Stimulated activated CD4-positive, alpha-beta T cell treated with anti-CD3 and anti-CD28 coated beads, TNF-alpha, amount 100 ng/mL, for 24 hours (primary cell): ENCODE measurements at regions not wholly inside any gene's neighbourhood (a gene's known extent, or its start where the extent isn't known, plus 50 kb on each side); places are given as distances from the start of the nearest gene placed in this dataset.
A peak's percentile ranks its signal among the peaks of the same experiment; 100 is the strongest.

Source experiments
- DNase-seq, 3 experiments: peaks; one replicate each; pipeline ENCODE4 v3.0.0-alpha.2; 2020; ENCODE audit warnings: low read depth in 3 of 3

DNA sequence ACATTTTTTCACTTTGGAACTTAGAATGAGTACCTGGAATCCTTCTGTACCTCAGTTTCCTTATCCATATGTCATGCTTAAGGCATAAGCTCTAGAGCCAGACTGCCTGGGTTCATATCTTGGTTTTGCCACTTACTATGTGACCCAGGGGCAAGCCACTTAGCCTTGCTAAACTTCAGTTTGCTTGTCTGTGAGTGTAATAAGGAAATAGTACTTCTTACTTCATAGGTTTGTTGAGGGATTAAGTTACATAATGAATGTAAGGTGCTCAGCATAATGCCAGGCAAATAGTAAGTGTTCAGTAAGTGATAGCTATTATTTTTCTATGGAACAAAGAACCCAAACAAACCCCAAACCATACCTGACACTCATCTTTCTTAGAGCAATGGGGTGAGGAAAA is 225.1 kb downstream of the BCAT1 start:
- no peak for DNase-seq

DNA sequence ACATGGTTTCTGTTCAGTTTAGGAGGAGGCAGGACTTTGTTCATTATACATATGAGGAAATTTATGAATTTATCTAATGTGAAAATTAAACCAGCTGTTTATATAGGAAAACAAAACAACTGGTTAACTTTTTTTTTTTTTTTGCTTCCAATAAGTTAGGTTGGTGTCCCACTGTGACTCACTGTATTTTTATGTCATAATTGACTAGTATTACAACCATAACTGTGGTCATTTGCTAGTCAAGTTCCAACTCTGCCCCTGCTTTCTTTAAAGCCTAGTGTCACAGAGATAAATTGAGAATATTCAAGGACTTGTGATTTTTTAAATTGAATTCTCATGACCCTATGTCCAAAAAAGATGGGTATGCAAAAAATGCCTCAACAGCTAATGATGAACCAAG is 227.7 kb downstream of the BCAT1 start:
- no peak for DNase-seq

- DNase-seq, result peak in 1 of 3 experiments; percentile 32
Measured at GRCh38 chr12:24719293-24719721, 229.6 kb downstream of the BCAT1 start.

DNA sequence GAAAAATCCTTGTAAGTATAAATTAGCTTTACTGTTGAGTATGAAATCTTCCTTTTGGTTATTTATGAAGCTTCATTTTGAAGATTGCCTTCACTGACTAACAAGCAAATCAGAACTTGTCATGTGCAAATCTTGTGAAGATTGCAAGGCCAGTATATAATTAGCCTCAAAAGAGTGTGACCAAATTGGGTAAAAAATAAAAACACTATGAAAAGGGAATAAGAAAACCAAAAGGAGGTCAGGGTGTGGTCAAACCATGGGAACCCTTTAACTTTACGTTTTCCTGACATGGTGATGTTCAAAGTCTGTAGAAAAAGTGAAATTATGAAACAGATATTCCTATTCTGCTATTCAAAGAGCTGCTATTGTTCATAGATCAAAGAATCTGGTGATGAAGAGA is 230.3 kb downstream of the BCAT1 start:
- no peak for DNase-seq

DNA sequence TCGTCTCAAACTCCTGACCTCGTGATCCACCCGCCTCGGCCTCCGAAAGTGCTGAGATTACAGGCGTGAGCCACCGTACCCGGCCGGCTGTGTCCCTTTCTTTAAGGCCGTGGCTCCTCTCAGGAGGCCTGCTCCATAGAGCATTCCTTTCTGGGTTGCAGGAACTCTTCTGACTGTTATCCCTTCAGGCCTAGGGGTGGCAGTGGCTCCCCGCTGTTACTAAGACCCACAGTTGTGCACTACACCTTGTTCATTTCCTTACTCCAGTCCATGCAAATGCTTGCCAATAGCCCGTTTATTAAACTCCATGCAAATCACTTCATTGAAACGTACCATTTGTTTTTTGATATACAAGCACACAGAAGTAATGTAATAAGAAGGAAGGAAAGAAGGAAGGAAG is 234.7 kb downstream of the BCAT1 start:
- DNase-seq, result no peak

DNA sequence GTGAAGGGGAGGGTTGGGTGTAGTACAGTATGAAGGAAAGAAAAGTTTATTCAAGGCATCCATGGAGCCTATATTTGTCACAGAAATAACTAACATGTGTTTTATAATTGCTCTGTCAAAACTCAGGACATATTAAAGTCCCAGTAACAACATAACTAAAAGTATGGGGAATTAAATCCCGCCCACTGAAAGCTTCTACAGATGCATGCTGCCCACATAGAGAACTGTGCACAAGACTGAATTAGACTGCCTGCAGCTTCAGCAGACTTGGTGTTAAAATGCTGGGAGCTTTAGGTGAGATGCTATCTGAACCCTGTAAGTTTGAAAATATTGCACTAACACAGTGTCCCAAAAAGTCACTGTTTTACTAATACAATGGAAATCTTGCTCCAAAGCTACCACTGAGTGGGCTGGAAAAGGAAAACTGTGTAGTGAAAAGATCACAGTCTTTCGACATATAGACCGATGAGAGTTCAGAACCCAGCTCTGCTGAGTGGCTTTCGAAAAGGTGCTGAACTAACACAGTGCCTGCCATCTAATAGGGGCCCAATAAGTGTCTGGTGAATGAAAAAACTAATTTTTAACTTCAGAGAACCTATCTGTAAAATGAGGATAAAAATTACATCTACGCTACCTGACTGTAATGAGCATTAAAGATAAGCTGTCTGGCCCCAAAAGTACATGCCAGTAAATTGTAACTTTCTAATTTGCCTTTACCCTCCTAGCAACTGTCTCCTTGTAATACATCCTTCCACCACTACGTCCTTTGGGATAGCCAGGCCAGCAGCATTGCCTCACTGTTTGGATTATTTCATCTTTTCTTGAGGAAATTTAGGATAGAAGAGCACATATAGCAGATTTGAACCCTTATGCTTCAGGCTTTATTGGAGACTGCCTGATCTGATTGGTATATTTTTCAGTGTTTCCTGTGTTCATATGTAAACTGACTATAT is 237.6 kb downstream of the BCAT1 start:
- no peak for DNase-seq

DNA sequence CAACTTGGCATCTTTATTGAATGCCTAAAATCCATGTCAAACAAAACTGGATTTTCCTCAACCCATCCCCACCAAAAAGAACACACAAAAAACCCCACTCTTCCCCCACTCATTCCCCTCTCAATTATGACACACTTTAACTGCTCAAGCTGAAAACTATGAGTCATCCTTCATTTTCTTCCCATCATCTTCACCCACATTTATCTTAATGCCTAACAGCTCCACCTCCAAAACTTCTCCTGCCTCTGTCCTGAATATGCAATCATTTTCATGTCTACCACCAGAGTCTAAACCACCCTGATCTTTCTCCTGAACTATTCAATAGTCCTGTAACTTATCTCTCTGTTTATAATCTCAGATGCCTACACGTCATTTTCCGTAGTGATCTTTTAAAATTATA is 239.7 kb downstream of the BCAT1 start:
- DNase-seq, result no peak

- DNase-seq, result no peak
Measured at GRCh38 chr12:24708718-24709117, 240.2 kb downstream of the BCAT1 start.

DNA sequence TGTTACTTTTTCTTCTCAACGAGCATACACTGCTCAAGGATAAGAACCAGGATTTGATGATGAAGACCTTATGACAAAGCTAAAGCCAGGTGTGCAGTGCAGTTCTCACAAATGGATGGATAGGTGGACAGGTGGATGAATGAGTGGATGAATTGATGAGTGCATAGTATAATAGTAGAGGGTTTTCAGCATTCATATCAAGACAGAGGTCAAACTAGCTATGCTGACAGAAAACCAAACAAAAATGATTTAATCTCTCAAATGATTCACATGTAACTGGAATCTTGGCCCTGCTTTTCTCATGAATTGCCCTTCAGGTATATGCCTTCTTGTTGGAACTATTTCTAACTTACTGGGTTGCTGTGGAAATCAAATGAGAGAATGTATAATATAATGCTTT is 240.9 kb downstream of the BCAT1 start:
- DNase-seq, result no peak

- DNase-seq, result no peak
Measured at GRCh38 chr12:24707334-24707733, 241.6 kb downstream of the BCAT1 start.

DNA sequence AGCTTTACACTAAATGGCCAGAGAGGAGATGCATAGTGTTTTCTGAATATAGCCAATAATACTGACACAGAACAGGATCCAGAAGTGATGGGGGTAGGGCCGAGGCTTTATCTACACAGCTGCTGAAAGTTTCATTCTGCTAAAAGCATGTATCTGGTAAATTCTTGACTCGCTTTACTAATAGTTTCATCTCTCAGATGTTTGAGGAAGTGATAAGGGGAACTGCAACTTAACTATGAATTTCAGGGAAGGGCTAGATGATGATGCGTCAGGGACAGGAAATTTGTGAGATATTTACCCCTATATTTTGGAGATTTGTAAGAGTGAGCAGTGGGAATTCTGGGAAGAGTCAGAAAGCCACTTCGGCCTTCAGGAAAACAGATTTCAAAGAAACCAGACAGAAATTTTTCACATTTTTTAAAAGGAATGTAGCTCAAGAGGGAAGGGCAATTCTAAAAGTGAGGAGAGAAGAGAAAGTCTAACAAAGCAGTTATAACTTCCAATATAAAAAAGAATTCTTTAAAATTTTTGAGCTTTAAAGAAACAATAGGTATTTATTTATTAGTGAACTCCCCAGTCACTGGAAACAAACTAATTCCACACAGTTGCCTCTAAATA is 243.1 kb downstream of the BCAT1 start:
- DNase-seq, result no peak

- no peak for DNase-seq
Measured at GRCh38 chr12:24705216-24705615, 243.7 kb downstream of the BCAT1 start.

GRCh38 chr12:24701343-24701742 is 247.6 kb downstream of the BCAT1 start:
- DNase-seq, result no peak

DNA sequence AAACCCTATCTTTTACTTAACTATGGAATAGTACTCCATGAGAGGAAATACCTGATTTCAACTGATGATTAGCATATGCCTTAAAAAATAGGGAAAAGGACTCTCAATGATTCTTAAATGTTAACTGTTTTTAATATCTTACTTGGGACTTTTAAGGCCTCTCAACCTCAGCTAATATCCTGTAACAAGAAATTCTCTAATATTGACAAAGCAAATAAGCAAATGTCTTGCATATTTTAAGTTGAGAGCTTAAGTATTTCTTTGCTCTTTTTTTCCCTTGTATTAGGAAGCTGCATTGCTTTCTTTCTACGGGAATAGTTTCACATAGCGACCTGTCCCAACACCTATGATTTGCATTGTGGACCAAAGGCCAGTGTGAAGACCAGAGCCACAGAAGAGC is 249.9 kb downstream of the BCAT1 start:
- no peak for DNase-seq

DNA sequence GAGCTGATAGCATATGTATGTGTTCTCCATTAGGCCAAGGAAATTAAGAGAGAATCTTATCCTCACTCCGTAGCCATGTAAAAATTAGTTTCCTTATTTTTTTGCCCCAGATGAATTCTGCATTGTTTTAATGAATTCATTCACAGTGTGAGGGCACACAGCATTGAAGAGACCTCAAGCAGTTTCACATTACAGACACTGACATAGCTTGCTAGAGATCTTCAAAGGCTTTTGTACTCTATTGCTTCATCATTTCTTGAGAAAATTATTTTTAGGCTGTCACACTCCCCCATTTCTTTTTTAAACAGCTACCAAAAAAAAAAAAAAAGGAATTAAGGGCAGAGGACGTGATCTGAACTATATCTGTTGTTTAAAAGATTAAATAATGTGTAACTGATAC is 251.1 kb downstream of the BCAT1 start:
- DNase-seq, result no peak

GRCh38 chr12:24697295-24697694 is 251.6 kb downstream of the BCAT1 start:
- DNase-seq, result no peak

- no peak for DNase-seq
Measured at GRCh38 chr12:24696800-24697199, 252.1 kb downstream of the BCAT1 start.

DNA sequence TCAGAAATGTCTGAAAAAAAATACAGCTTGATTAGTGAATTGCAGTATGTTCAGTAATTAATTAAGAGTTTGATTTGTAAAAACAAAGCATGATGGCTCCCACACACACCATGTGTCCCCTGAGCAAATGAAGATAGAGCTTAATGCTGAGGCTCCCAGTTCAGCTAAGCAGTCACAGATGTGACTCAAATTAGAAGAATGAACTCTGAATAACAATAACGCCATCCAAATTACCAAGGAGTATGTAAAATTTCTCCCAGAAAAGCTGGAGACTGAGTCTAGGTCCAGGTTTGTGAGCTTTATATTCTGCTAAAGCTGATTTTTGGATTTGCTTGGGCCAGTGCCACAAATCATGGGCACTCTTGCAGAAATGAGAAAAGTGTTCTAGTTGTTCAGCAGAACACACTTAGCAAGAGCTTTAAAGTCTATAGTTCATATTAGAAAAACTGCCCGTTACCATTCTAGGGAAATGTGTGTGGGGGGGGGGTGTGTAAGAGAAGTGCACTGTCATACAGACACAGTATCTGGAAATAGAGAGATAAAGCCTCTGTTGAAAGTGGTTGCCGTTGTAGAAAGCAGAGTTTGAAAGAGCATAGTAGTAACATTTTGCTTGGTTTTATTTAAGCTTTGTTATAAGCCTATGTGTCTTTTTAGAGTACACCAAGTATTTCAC is 253.1 kb downstream of the BCAT1 start:
- DNase-seq, result no peak

GRCh38 chr12:24695103-24695502 is 253.8 kb downstream of the BCAT1 start:
- no peak for DNase-seq

DNA sequence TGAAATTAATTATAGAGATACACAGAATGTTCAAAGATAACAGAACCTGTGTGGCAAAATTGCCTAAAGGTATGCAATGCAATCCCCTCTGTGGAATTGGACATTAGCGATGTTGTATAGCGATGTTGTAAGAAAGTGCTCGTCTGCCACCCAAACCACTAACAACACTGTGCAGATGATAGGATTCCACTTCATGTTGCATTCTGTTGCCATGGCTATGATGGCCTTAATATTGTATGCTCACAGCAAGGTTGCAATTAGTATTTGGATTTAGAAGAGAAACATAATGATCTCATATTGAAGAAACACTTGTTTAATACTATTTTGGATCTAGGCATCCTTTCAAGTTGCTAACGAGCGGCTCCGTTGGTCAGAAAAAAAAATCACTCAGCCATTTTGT is 260.3 kb downstream of the BCAT1 start:
- DNase-seq, result no peak

- DNase-seq, result no peak
Measured at GRCh38 chr12:24681570-24681969, 267.3 kb downstream of the BCAT1 start.

- DNase-seq, result no peak
Measured at GRCh38 chr12:24679126-24679525, 269.8 kb downstream of the BCAT1 start.

DNA sequence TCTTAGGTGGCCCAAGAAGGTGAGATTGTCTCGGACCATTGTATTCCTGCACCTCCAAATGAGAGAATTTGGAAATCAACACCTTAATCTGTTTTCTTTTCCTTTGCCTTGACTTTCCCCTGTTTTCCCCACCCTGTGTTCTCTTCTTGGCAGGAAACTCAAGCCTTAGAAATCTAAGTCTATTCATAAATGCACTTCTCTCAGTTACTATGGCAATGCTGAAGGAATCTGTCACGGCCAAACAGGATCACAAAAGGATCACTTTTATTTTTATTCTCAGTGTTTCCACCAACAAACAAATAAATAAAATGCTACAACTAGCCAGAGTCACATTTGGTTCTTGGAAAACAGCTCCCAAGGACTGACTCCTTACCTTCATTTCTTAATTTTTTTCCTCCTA is 270.5 kb downstream of the BCAT1 start:
- no peak for DNase-seq
